ENCODE measurements at regions not wholly inside any gene's neighbourhood (a gene's known extent, or its start where the extent isn't known, plus 50 kb on each side); places are given as distances from the start of the nearest gene placed in this dataset.

GRCh38 chr12:89181271-89181920 is 170.9 kb downstream of the DUSP6 start:
- TF ChIP-seq ZNF274 (IDR thresholded peaks at IDR 0.05; ENCODE audit: low read depth, low read length): no peak
- no peak for TF ChIP-seq SUZ12 (IDR thresholded peaks at IDR 0.05; ENCODE audit: extremely low read depth, insufficient read depth, insufficient read length)
- no peak for TF ChIP-seq YY1 (IDR thresholded peaks at IDR 0.05; ENCODE audit: insufficient read depth, insufficient read length)
